Left ventricle myocardium inferior (tissue), 1 donor: ENCODE measurements at regions not wholly inside any gene's neighbourhood (a gene's known extent, or its start where the extent isn't known, plus 50 kb on each side); places are given as distances from the start of the nearest gene placed in this dataset.

ENCODE experiments used
- DNase-seq: peaks from one replicate; pipeline ENCODE4 v3.0.0-alpha.2; 2020
- H3K27ac ChIP-seq: fragments of 200-600 bp; replicated peaks from 2 replicates; pipeline ENCODE4 v1.8.0; 2021
- H3K27me3 ChIP-seq: fragments of 200-600 bp; 2 replicates; pipeline ENCODE4 v1.8.0; 2021; ENCODE audit warnings: low read depth
- H3K36me3 ChIP-seq: fragments of 200-600 bp; 2 replicates; pipeline ENCODE4 v1.8.0; 2021
- H3K4me1 ChIP-seq: fragments of 200-600 bp; 2 replicates; pipeline ENCODE4 v1.8.0; 2021
- H3K4me3 ChIP-seq: fragments of 200-600 bp; 2 replicates; pipeline ENCODE4 v1.8.0; 2021; ENCODE audit warnings: mild to moderate bottlenecking, moderate library complexity
- H3K9me3 ChIP-seq: fragments of 200-600 bp; replicated peaks from 2 replicates; pipeline ENCODE4 v1.8.0; 2021
- intact Hi-C: fragments of 100-400 bp; cut with micrococcal nuclease; formaldehyde crosslinking; loops from one replicate; pipeline ENCODE4 v1.11.0; 2022
- TF ChIP-seq, protein P1 (sequence below): fragments of 200-600 bp; IDR thresholded peaks from 2 replicates; pipeline ENCODE4 v1.8.0; 2021; ENCODE audit warnings: antibody characterized with exemption, mild to moderate bottlenecking, borderline replicate concordance
- donor health status: DM: no; HTN: yes; CAD: no; lungs with severe emphysema.

DNA sequence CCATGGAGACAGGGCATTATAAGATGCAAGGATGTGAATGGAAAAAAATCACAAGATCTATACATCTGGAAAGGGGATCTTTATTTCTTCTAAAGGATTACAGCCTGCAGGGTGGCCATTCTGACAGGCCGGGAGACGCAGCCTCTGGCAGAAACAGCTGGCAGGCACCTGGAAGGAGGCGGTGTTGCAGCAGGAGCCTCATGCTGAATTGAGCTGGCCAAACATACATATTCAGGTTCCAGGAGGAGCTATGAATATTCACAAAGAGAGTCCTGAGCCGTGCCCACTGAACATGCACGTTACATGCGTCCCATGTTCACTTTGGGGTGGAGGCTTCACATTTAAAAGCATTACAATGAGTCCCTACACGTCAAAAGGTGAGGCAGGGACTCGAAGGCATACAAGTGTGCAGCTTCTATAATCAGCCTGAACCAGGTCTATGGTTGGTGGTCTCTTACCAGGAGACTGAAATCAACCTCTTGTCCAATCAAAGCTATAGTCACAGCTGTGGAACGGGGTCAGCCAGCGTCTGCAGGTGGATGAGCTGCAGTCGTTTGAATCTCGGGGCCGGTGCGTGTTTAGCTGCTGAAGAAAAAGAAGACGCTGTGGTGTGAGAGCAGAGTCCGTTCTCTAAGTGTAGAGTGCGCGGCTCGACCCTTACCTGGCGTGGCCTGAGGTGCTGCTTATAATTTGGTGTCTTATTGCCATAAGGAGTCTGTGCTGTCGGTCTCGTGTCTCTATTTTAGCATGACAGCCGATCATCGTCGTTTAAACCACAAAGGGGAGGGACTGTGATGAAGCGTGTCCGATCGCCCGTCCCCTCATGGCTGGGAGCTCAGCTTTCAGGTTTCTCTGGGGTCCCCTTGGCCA lies 183.0 kb downstream of the ETS2 start:
- Histone ChIP-seq H3K4me1 (peaks cover 98% of the 10 kb centered on the region), H3K36me3 (no peaks in the 10 kb centered on the region), H3K27ac (peak overlapping the region; percentile 88), H3K9me3 (no peaks in the 10 kb centered on the region), H3K4me3 (no peak overlapping the region), H3K27me3 (no peaks in the 10 kb centered on the region)
- no peak for DNase-seq
- intact Hi-C loops, result no loop called here
- TF ChIP-seq, protein P1, sequence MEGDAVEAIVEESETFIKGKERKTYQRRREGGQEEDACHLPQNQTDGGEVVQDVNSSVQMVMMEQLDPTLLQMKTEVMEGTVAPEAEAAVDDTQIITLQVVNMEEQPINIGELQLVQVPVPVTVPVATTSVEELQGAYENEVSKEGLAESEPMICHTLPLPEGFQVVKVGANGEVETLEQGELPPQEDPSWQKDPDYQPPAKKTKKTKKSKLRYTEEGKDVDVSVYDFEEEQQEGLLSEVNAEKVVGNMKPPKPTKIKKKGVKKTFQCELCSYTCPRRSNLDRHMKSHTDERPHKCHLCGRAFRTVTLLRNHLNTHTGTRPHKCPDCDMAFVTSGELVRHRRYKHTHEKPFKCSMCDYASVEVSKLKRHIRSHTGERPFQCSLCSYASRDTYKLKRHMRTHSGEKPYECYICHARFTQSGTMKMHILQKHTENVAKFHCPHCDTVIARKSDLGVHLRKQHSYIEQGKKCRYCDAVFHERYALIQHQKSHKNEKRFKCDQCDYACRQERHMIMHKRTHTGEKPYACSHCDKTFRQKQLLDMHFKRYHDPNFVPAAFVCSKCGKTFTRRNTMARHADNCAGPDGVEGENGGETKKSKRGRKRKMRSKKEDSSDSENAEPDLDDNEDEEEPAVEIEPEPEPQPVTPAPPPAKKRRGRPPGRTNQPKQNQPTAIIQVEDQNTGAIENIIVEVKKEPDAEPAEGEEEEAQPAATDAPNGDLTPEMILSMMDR, result no peak

DNA sequence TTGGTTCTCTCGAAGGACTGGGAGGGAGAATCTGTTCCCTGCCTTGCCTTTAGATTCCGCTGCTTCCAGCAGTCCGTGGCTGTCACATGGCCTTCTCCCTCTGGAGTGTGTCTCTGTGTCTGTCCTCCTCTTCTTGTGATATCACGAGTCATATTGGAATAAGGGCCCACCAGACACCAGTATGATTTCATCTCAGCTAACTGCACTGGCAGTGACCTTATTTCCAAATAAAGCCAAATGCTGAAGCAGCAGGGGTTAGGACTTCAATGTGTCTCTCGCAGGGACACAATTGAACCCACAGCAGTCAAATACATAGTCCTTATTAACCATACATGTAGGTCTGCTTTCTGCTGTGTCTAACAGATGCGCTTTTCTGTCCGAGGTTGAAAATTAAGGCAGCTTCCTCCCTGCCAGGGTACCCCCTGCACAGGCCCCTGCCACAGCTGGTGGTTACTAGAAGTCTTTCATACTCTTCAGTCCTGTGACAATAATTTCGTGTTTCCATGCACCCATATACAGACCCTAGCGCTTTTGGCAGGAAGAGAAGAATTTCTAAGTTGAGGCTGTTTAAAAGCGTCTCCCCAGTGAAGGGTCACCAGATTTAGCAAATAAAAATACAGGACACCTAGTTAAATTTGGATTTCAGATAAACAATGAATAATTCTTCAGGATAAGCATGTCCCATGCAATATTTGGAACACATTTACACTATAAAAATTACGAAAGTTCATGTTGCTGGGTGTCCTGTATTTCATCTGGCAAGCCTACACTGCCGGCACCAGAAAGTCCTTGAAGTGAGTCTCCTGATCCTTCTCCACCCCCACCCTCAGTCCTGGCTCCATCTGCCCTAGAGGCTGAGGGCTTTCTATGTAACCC lies 182.1 kb downstream of the ETS2 start:
- Histone ChIP-seq H3K4me3 (no peak overlapping the region), H3K36me3 (no peaks in the 10 kb centered on the region), H3K9me3 (no peaks in the 10 kb centered on the region), H3K27me3 (no peaks in the 10 kb centered on the region), H3K4me1 (peaks cover 89% of the 10 kb centered on the region), H3K27ac (peak overlapping the region; percentile 59)
- TF ChIP-seq, protein P1, result no peak
- intact Hi-C loops, result no loop called here
- DNase-seq, result no peak

DNA sequence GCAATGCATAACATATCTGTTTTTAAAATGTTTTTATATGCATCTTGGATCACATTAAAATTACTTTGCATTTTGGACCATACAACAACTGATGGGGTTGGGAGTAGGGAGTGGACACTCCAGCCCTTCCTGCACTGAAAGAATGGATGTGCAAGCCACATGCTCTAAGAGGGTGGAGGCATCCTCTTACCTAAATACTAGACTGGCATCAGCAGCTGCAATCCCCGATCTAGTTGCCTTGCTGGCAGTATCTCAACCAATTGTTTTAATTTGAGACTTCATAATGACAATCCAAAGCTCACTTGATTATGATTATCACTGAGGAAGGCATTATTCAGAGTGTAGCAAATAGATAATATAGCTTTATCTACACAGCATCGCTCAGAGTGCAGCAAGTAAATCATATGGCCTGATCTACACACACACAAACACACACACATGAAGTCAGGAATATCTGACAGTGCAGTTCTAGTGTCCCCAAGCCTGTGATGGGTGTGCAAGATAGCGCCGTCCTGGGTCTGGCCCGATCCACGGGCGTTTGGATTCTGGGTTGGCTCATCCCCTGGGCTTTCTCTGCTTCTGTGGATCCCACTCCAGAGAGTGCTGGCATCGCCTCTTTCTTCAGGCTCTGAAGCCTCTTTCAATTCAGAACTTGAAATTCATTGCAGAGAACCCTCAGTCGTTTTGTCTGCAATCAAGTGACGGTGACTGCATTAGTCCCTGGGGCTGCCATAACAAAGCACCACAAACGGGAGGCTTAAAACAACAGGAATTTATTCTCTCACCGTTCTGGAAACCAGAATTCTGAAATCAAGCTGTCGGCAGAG lies 181.3 kb downstream of the ETS2 start:
- H3K36me3 ChIP-seq, result no peaks in the 10 kb centered on the region
- H3K4me1 ChIP-seq, result peaks cover 81% of the 10 kb centered on the region
- intact Hi-C loops, result no loop called here
- TF ChIP-seq, protein P1, result no peak
- no peaks in the 10 kb centered on the region for H3K27me3 ChIP-seq
- H3K9me3 ChIP-seq, result no peaks in the 10 kb centered on the region
- H3K4me3 ChIP-seq, result no peak overlapping the region
- no peak for DNase-seq
- H3K27ac ChIP-seq, result peak overlapping the region; percentile 59

DNA sequence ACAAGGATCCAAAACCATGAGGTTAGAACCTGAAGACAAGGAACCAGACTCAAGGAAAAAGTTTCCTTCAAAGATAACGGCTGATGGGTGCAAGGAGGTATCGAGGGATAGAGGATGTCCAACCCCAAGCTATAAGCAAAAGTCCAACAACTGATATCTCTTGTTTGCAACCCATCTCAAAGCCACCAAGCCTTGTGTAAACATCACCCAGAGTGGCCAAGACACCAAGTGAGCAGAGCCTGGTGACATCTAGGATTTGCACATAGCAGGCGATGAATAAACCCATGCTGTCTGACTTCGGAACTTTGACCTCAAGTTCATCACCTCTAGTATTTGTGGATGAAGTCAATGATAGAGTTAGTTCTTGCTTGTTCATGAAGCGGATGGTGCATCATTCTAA lies 180.7 kb downstream of the ETS2 start:
- Histone ChIP-seq H3K4me3 (no peak overlapping the region), H3K9me3 (no peaks in the 10 kb centered on the region), H3K27me3 (no peaks in the 10 kb centered on the region), H3K36me3 (no peaks in the 10 kb centered on the region), H3K4me1 (peaks cover 75% of the 10 kb centered on the region), H3K27ac (peak overlapping the region; percentile 62)
- TF ChIP-seq, protein P1, result no peak
- no peak for DNase-seq
- intact Hi-C loops, result no loop called here
